SU-DHL-6 (cell line): ENCODE measurements at regions not wholly inside any gene's neighbourhood (a gene's known extent, or its start where the extent isn't known, plus 50 kb on each side); places are given as distances from the start of the nearest gene placed in this dataset.

Experiments used
- H2AFZ ChIP-seq: fragments of 200-600 bp; sonication (generic); 2 replicates; pipeline ENCODE4 v1.6.1; 2014; ENCODE audit warnings: low read depth, mild to moderate bottlenecking, moderate library complexity, mixed read lengths, antibody characterized with exemption, low read length; ENCODE audit not compliant: severe bottlenecking
- H3F3A ChIP-seq: fragments of 200-600 bp; shearing (Covaris generic); 2 replicates; pipeline ENCODE4 v1.6.0; 2016; ENCODE audit warnings: antibody characterized with exemption, mild to moderate bottlenecking; ENCODE audit not compliant: insufficient read depth
- H3K27ac ChIP-seq: fragments of 200-600 bp; sonication (generic); 2 replicates; pipeline ENCODE4 v1.5.1; 2016; ENCODE audit warnings: low read depth, mild to moderate bottlenecking, low read length, moderate library complexity, mixed read lengths
- H3K27me3 ChIP-seq: fragments of 200-600 bp; sonication (generic), shearing (Covaris generic); 2 replicates; pipeline ENCODE4 v1.6.0; 2014; ENCODE audit warnings: mild to moderate bottlenecking, low read length
- H3K36me3 ChIP-seq: fragments of 200-600 bp; sonication (generic); 2 replicates; pipeline ENCODE4 v1.6.1; 2014; ENCODE audit warnings: mild to moderate bottlenecking, low read length, mixed read lengths
- H3K4me2 ChIP-seq: fragments of 300-600, 200-600 bp; shearing (Covaris generic), sonication (generic); 2 replicates; pipeline ENCODE4 v1.6.0; 2014; ENCODE audit warnings: low read length, low read depth, mild to moderate bottlenecking; ENCODE audit not compliant: poor library complexity, severe bottlenecking
- H3K4me3 ChIP-seq: fragments of 200-600 bp; sonication (generic); 2 replicates; pipeline ENCODE4 v1.5.1; 2014; ENCODE audit warnings: antibody characterized with exemption, low read length, mild to moderate bottlenecking, mixed read lengths; ENCODE audit not compliant: insufficient read depth, poor library complexity, severe bottlenecking
- H3K79me2 ChIP-seq: fragments of 200-600 bp; sonication (generic); 2 replicates; pipeline ENCODE4 v1.6.1; 2014; ENCODE audit warnings: mild to moderate bottlenecking, low read length, moderate library complexity; ENCODE audit not compliant: insufficient read depth
- H3K9ac ChIP-seq: fragments of 200-600 bp; sonication (generic); 2 replicates; pipeline ENCODE4 v1.7.0; 2014; ENCODE audit warnings: mild to moderate bottlenecking, low read length
- H3K9me2 ChIP-seq: fragments of 200-600 bp; sonication (generic); replicated peaks from 2 replicates; pipeline ENCODE4 v1.6.1; 2014; ENCODE audit warnings: low read length; ENCODE audit not compliant: insufficient read depth
- H3K9me3 ChIP-seq: fragments of 200-600 bp; sonication (generic); 2 replicates; pipeline ENCODE4 v1.6.1; 2014; ENCODE audit warnings: low read length, mixed read lengths; ENCODE audit not compliant: insufficient read depth
- H4K20me1 ChIP-seq: fragments of 200-600 bp; sonication (generic); 2 replicates; pipeline ENCODE4 v1.6.1; 2014; ENCODE audit warnings: low read depth, mild to moderate bottlenecking, antibody characterized with exemption, low read length, moderate library complexity, mixed read lengths
- CTCF ChIP-seq: fragments of 200-600 bp; sonication (generic); IDR thresholded peaks from one replicate; pipeline ENCODE4 v1.5.1; 2017; ENCODE audit warnings: antibody characterized with exemption, mild to moderate bottlenecking, low read length, moderate library complexity; ENCODE audit not compliant: insufficient read depth, poor library complexity, severe bottlenecking
- EZH2phosphoT487 ChIP-seq: fragments of 200-600 bp; sonication (generic), shearing (Covaris generic); conservative IDR thresholded peaks from 2 replicates; pipeline ENCODE4 v1.6.1; 2018; ENCODE audit warnings: mild to moderate bottlenecking, antibody characterized with exemption, low read length, moderate library complexity, mixed read lengths

DNA sequence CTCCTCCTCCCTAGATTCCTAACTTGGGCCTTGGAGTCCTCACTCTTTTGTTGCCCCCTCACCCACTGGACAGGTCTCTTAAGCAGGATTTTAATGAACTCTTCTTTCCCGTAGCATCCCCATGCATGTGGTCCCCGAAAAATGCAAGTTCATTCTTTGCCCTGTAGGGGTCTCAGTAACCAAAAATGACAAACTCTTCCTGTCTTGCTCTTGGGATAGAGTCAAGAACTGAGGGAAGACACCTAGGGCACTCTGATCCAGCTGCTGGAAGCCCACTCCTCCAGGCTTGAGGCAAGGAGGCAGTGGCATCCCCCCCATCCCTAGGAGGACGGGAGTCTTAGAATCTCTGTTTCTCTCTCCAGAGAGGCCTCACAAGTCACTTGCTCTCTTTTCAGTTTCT lies 987.0 kb downstream of the DIAPH3 start:
- H3K4me3 ChIP-seq: no peak overlapping the region
- no peaks in the 10 kb centered on the region for H3K9me3 ChIP-seq
- H3K27me3 ChIP-seq: no peaks in the 10 kb centered on the region
- H3K27ac ChIP-seq: no peak overlapping the region
- H4K20me1 ChIP-seq: no peaks in the 10 kb centered on the region
- no peak overlapping the region for H3K9ac ChIP-seq
- H3K36me3 ChIP-seq: no peaks in the 10 kb centered on the region
- no peaks in the 10 kb centered on the region for H3K9me2 ChIP-seq
- H3F3A ChIP-seq: no peaks in the 10 kb centered on the region
- no peaks in the 10 kb centered on the region for H3K79me2 ChIP-seq
- H3K4me2 ChIP-seq: no peak overlapping the region
- H2AFZ ChIP-seq: peak overlapping the region; percentile 2
- TF ChIP-seq EZH2phosphoT487: no peak
- peak; percentile 35 for TF ChIP-seq CTCF

DNA sequence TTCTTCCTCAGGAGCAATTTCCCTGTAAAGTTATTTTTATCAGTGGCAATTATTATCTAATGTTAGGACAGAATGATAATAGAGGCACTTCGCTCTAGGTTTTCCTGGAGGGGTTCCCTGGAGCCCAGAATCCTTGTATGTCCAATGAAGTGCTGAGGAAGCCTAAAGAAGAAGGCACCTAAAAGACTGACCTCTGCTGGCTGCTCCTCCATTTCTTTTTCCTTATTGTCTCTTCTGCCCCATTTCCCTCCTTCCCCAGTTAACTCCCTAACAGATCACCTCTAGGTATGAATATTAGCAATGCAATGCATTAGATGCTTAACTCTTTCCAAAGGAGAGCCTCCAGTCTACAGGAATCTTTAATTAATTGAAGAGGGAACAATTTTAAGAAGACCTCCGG lies 985.4 kb downstream of the DIAPH3 start:
- no peaks in the 10 kb centered on the region for H3K9me3 ChIP-seq
- H3F3A ChIP-seq: no peaks in the 10 kb centered on the region
- no peak for TF ChIP-seq EZH2phosphoT487
- TF ChIP-seq CTCF: no peak
- H3K9ac ChIP-seq: no peak overlapping the region
- H3K9me2 ChIP-seq: no peaks in the 10 kb centered on the region
- no peak overlapping the region for H3K4me2 ChIP-seq
- no peaks in the 10 kb centered on the region for H3K36me3 ChIP-seq
- H3K27me3 ChIP-seq: no peaks in the 10 kb centered on the region
- H3K79me2 ChIP-seq: no peaks in the 10 kb centered on the region
- H2AFZ ChIP-seq: no peak overlapping the region
- no peaks in the 10 kb centered on the region for H4K20me1 ChIP-seq
- no peak overlapping the region for H3K27ac ChIP-seq
- H3K4me3 ChIP-seq: no peak overlapping the region

DNA sequence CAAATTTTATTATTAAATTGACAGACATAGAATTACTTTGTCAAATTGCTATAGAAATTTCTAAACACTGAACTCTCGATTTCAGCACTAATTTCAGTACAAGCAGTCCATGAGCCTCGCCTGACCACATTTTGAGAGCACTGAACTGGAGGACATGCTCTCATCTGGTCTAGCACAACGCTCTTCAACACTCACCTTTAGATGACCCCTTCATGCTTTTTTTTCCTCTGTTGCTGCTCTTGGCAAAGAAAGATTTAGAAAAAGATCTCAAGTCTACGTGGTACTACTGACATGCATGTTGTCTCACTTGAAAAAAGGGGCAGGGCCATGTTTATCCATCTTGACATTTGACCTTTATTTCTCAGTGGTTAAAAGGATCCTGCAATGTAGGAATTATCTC lies 981.5 kb downstream of the DIAPH3 start:
- H3K4me3 ChIP-seq: no peak overlapping the region
- H3K79me2 ChIP-seq: no peaks in the 10 kb centered on the region

More for the DNA sequence above, 981.5 kb downstream of the DIAPH3 start:
- Histone ChIP-seq H3K9me2 (no peaks in the 10 kb centered on the region), H3K4me2 (no peak overlapping the region), H3K27me3 (no peaks in the 10 kb centered on the region), H3K36me3 (no peaks in the 10 kb centered on the region), H2AFZ (no peak overlapping the region), H3K9me3 (no peaks in the 10 kb centered on the region), H3F3A (no peaks in the 10 kb centered on the region), H3K9ac (no peak overlapping the region), H3K27ac (no peak overlapping the region), H4K20me1 (no peaks in the 10 kb centered on the region)
- no peak for TF ChIP-seq CTCF
- no peak for TF ChIP-seq EZH2phosphoT487
